GM23248 (cell line): ENCODE measurements at regions not wholly inside any gene's neighbourhood (a gene's known extent, or its start where the extent isn't known, plus 50 kb on each side); places are given as distances from the start of the nearest gene placed in this dataset.

ENCODE experiments used
- EZH2 ChIP-seq: fragments of 200-600 bp; sonication (generic); IDR thresholded peaks from 2 replicates; pipeline ENCODE4 v1.6.1; 2018; ENCODE audit warnings: antibody characterized with exemption, mild to moderate bottlenecking; ENCODE audit not compliant: insufficient read depth, poor library complexity, severe bottlenecking
- EZH2phosphoT487 ChIP-seq: fragments of 200-600 bp; sonication (generic); IDR thresholded peaks from 2 replicates; pipeline ENCODE4 v1.6.1; 2018; ENCODE audit warnings: antibody characterized with exemption, moderate library complexity, mild to moderate bottlenecking, low read depth; ENCODE audit not compliant: insufficient read depth

GRCh38 chr20:19885939-19886660 is 128.0 kb downstream of the RIN2 start:
- TF ChIP-seq EZH2 (no peak), EZH2phosphoT487 (no peak)
